HG02642 (cell line): ENCODE measurements at regions not wholly inside any gene's neighbourhood (a gene's known extent, or its start where the extent isn't known, plus 50 kb on each side); places are given as distances from the start of the nearest gene placed in this dataset.

Experiments used
- ATAC-seq: cut with Tn5 transposase; IDR thresholded peaks from one replicate; pipeline ENCODE4 v1.9.1; 2021; ENCODE audit warnings: mild to moderate bottlenecking; ENCODE audit not compliant: unreplicated experiment, poor library complexity

DNA sequence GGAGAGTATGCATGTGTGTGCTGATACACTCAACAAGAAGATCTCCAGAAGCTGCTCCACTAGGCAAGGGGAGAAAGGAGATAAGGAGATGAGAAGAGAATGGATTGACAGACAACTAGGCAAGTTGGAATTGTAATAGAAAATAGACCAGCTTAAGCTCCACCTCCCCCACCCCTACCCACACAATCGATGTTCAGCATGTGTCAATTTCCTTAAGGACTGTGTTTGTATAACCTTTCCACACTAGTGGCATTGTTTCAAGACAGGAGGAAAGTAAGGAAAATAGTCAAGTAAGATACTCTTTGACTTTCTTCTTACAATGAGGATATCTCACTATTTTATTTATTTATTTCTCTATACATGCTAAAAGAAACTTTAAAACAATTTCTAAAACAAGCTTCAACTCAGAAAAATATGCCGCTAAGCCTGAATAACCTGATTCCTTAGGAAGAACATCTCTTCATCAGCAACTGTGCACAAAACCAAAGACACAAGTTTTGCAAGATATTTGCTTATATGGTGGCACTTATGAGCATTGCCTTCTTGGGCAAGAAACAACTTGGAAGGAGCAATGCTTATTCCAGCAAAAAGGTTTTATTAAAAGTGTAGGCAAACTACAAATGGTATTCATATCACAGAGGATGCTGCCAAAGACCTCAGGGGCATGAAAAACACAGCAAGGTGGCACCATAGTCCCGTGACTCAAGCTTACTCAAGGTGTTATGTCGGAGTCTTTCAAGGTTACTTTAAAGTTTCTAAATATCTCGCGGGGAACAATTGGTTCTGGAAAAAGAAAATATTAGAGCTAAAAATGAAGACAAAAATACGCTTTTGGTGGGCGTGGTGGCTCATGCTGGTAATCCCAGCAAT is 249.1 kb downstream of the COL12A1 start:
- ATAC-seq = no peak

DNA sequence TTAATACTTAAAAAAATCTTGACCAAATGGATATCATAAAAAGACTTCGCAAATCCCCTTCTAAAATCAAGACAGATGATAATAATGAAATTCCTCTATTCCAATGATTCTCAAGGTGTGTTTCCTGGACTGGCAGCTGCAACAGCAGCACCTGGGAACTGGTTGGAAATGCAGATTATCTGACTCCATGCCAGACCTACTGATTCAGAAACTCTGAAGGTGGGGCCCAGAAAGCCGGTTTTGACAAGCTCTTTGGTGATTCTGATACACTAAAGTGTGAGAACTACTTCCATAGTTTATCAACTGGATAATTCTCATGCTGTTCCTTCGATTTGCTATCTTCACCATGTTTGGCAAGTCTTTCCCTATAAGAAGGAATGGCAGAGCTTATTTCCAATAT is 252.1 kb downstream of the COL12A1 start:
- no peak for ATAC-seq

DNA sequence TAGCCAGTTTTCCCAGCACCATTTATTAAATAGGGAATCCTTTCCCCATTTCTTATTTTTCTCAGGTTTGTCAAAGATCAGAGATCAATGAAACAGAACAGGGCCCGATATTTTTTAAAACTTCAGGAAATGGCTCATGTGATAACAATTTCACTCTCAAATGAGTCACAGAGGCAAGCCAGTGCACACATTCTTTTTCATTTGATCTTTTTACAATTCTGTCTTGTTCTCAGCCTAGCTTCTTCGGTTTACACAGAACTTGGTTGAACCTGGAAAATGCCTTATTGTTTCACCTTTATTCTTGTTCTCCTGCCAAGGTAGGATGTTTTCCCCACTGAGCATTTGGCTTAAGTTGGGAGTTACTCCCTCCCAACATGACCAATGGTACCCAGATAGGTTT is 258.9 kb downstream of the COL12A1 start:
- ATAC-seq = no peak

DNA sequence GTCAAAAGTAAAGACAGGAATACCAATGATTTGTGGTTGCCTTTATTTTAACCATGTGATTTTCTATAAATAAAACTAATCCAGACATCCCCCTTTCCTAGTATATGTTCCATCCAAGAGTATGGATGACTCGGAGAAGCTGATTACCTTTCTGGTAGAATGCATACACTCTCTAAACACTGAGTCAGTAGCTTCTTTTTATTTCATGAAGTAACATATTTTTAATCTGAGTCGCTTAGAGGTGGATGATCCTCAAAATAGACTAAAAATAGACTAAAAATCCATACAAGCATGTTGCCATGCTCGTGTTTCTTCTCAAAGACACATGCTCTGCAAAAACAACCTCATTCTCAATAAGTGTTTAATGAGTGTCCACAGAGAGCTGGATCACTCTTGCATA is 263.7 kb downstream of the COL12A1 start:
- no peak for ATAC-seq

DNA sequence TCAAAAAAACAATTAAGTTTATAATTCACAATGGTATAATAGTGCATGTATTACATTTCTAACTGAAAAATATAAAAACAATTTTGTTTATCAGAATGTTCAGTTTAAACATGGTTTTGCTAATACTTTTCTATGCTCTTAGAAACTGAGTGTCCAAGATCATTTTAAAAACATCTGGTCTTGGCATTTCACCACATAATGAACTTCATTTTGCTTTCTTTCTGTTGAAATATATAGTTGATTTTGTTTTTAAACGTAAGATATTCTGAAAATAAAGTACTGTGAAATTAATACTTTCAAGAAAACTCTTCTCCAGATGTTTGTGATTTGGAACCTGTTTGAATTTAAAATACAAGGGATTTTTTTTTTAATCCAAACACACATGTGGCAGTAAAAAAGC is 264.4 kb downstream of the COL12A1 start:
- ATAC-seq = no peak

GRCh38 chr6:74939721-74940620 is 265.9 kb downstream of the COL12A1 start:
- no peak for ATAC-seq

DNA sequence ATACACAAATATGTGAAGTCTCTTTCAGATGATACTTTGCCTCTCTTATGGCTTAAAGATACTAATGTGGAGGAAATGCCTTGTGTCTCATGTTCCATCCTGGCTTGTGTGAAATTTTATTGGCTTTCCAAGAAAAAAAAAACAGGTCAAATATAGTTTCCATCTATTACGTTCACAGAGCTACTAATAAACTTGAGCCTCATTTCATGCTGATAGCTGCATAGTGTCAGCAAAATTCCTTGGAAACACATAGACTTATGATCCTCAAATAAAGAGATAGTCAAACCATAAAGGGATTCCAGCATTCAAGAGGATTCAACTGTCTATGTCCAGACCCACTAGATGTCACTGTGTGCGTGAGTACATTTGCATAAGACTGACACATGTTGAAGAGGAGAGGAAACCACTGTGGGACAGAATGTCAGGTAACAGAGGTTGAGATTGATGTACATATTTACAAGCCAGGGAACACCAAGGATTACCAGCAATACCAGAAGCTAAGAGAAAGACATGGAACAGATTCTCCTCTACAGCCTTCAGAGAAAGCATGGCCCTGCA is 266.6 kb downstream of the COL12A1 start:
- no peak for ATAC-seq

- no peak for ATAC-seq
These were observed 267.9 kb downstream of the COL12A1 start for GRCh38 chr6:74937936-74938335.

DNA sequence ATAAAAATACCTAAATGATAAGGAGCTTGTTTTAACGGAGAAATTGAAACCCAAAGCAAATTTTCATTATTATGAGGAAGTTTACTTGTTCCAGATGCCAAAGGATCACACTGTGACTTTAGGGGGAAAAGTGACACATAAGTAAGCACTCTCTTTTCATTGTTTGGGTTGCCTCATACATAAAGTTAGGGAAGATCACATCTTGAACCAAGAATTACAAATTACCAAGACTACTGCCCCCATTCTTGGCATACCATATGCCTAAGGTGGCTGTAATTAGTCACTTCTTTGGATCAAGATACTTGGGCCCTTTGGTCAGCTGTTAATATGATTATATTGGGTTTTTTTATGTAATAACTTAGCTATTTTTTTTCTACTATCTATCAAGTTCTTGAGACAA is 269.0 kb downstream of the COL12A1 start:
- ATAC-seq = no peak

DNA sequence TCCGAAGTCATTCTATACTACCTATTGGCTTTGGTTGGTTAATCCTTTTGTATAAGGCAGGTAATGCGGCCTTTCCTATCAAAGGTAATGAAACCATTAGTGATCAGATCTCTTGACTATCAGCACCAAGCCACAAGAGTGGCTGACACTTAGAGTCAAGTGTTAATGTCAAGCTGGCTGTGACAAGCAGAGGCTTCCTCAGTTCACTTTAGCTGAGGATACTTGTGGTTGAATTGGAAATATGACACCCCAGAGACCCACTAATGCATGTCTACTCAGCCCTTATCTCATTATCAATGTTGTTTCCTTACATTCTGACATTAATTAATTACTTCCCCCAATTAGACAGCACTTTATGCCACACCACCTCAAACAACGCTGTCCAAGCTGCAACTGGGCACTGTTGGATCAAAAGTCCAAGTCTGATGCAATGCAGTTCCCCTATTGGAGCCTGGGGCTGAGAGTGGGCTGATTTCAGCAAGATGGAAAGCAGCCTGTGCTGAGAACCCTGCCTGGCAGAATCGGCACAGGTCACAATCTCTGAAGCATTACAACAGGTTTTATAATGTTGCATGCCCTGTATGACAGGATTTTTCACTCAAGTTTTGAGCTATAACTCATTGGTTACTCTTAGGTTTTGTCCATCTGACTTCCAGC is 273.5 kb downstream of the COL12A1 start:
- no peak for ATAC-seq

GRCh38 chr6:74931558-74931957 is 274.3 kb downstream of the COL12A1 start:
- ATAC-seq = no peak

DNA sequence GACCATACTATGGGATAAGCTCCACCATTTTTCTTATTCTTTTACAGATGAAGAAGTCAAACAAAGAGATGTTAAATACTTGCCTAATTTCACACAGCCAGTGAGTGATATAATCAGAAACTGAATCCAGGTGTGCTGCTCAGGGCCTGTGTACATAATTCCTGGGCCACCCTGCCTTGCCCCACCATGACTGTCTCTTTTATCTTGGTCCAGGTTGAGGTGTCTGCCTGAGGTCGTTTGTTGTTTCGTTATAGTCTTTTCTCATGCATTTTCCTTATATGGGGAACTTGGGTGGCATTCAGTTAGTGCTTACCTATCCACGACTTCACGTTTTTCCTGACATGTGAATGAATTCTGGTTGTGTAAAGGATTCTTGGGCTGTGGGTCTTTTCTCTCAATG is 277.6 kb downstream of the COL12A1 start:
- no peak for ATAC-seq

GRCh38 chr6:74927299-74927698 is 278.6 kb downstream of the COL12A1 start:
- ATAC-seq = no peak

DNA sequence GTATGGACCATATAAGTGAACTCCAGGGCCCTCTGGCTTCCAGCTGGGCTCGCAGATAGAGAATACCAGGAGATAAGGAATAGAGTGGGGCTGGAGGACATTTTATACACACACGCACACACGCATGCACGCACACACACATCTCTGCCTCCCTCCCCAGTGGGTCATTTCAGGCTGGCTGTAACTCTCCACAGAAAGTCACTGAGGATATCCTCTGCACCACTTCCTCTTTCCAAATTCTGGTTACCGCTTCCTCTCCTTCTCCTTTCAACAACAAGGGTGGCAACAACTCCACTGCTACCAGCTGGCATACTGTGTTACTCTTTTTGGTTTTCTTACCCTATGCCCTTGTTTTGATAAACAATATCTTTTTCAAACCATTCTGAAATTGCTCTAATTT is 280.2 kb downstream of the COL12A1 start:
- peak; percentile 78 for ATAC-seq

GRCh38 chr6:74914888-74915287 is 291.0 kb downstream of the COL12A1 start:
- no peak for ATAC-seq

DNA sequence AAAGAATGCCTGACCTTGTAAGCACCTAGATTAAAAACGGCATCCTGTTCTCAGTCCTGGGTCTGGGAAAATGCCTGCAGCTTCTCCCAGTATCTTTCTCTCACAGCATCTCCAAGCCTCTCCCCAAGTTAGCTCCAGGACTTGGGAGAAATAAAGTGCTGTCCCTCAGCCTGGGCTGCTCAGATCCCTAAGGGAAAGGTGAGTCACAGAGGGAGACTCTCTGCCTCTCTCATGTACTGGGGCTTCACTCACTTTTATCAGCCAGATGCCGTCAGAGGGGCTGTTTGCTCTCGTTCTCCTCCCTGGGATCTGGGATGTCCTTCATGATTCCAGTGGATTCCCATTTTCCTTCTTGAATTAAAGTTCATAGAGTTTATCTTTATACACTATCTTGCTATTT is 293.6 kb downstream of the COL12A1 start:
- no peak for ATAC-seq

DNA sequence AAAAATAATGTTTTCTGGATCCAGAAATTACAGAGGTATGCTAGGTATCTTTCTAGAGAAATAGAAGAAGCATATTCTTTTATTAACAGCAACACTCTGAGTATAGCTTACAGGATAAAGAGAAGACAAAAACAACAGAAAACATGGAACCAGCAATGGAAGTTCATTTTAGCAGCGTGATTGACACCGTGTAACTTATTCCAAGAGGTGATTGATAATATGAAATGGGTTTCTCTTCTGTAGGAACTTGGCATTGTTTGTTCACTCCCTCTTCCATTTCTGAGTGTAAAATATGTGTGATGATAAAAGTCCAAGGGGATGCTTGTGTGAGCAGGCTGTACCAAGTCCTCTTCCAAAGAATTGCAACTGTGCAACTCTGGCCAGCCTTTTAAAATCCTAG is 303.0 kb downstream of the COL12A1 start:
- ATAC-seq = no peak

DNA sequence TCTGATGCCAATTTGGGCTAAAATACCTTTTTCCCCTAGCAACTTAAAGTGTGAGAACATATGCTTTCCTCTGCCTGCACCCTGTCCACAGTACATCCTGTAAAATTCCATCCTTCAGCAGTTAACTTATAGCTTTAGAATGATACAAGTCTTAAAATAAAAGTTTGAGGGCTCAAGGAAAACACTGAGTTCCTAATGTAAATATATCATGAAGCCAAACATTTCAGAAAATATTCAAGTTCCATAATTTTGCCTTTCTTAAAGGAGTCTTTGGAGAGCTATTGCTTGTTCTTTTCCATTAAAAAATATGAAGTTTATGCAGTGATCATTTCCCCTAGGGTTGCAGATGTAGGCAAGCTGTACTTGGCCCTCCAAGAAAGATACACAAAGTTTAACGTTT is 303.8 kb downstream of the COL12A1 start:
- ATAC-seq = no peak

DNA sequence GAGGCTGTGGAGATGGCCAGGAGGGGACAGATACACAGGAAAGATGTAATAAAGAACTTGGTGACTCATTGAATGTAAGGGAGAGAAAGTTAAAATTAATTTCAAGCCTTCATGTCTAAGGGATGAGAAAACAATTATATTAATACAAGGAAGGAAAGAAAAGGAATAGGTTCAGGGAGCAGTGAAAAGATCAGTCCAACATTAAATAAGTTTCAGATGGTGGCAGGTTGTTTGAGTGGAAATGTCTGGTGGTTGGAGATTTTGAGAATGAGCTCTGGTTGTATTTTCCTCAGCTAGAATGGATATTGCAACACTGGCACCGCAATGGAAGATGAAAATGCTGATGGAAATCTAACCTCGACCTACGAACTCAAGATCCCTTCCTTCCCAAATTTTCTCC is 304.3 kb downstream of the COL12A1 start:
- no peak for ATAC-seq

DNA sequence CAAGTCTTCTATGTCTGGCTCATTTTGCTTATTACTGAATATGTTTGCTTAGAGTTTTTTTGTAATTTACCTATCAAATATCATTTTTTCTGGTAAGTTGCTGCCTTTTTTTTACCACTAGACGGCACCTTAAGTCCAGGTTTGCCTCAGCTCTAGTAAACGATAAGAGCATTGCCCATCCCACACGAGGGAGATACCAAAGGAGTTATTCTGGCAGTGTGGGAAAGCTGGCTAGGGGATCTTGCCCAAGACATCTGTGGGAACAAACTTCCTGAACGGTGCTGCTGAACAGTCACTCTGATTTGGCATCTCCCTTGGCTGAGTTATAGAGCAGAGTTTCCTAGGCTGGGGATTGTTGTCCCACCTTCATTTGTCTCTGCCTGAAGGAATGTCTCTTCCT is 306.4 kb downstream of the COL12A1 start:
- ATAC-seq = no peak

GRCh38 chr6:74892091-74892490 is 313.8 kb downstream of the COL12A1 start:
- ATAC-seq = no peak
